WTC11 (cell line): ENCODE measurements at regions not wholly inside any gene's neighbourhood (a gene's known extent, or its start where the extent isn't known, plus 50 kb on each side); places are given as distances from the start of the nearest gene placed in this dataset.

Source experiments
- ATAC-seq: fragments of 200-7000 bp; cut with Tn5 transposase; 2 replicates; pipeline ENCODE4 v1.10.0; 2021; ENCODE audit warnings: mild to moderate bottlenecking, moderate library complexity
- CTCF ChIA-PET: fragments of 300-600 bp; sonication (Branson Sonifier 250); formaldehyde crosslinking; loops from one replicate; lab custom pipeline; 2021; ENCODE audit warnings: antibody characterized with exemption; lab: Charles Lee
- POLR2A ChIA-PET: fragments of 350-600 bp; sonication (Branson Sonifier 250); formaldehyde crosslinking; loops from one replicate; lab custom pipeline; 2021; ENCODE audit warnings: antibody characterized with exemption; lab: Charles Lee
- DNase-seq: peaks from one replicate; pipeline ENCODE4 v3.0.0; 2021; ENCODE audit warnings: low spot score
- H3K27ac Mint-ChIP-seq: 2 replicates; pipeline ENCODE4 v1.8.0; 2021; ENCODE audit warnings: mixed read lengths
- H3K27me3 Mint-ChIP-seq: 2 replicates; pipeline ENCODE4 v1.8.0; 2021; ENCODE audit warnings: low read depth, mild to moderate bottlenecking, moderate library complexity, mixed read lengths
- H3K36me3 Mint-ChIP-seq: 2 replicates; pipeline ENCODE4 v1.8.0; 2021; ENCODE audit warnings: mixed read lengths
- H3K4me1 Mint-ChIP-seq: 2 replicates; pipeline ENCODE4 v1.8.0; 2022; ENCODE audit warnings: mixed read lengths
- H3K4me3 Mint-ChIP-seq: 2 replicates; pipeline ENCODE4 v1.8.0; 2021; ENCODE audit warnings: mild to moderate bottlenecking, moderate library complexity, mixed read lengths
- H3K9me3 Mint-ChIP-seq: 2 replicates; pipeline ENCODE4 v1.8.0; 2021; ENCODE audit warnings: mixed read lengths
- ESRRA ChIP-seq: sonication (generic); formaldehyde crosslinking; IDR thresholded peaks from 2 replicates; pipeline ENCODE4 v1.8.1; 2022; ENCODE audit warnings: mild to moderate bottlenecking, missing genetic modification reagents, borderline replicate concordance
- FOXK1 ChIP-seq: sonication (generic); formaldehyde crosslinking; IDR thresholded peaks from 2 replicates; pipeline ENCODE4 v1.8.0; 2022; ENCODE audit warnings: mild to moderate bottlenecking, moderate library complexity, missing genetic modification reagents
- HMGA2 ChIP-seq: fragments of 250-450 bp; sonication (Bioruptor Pico); IDR thresholded peaks from 2 replicates; pipeline ENCODE4 v1.4.0; 2021; ENCODE audit warnings: mild to moderate bottlenecking, moderate library complexity
- JAZF1 ChIP-seq: fragments of 250-450 bp; sonication (Bioruptor Pico); IDR thresholded peaks from 2 replicates; pipeline ENCODE4 v1.9.0; 2021; ENCODE audit warnings: moderate library complexity, mild to moderate bottlenecking, inconsistent platforms
- NFYB ChIP-seq: sonication (generic); formaldehyde crosslinking; conservative IDR thresholded peaks from 2 replicates; pipeline ENCODE4 v1.8.0; 2022; ENCODE audit warnings: low read depth, missing genetic modification reagents
- NR2C2 ChIP-seq: sonication (generic); formaldehyde crosslinking; IDR thresholded peaks from 2 replicates; pipeline ENCODE4 v1.8.0; 2022; ENCODE audit warnings: mild to moderate bottlenecking, missing genetic modification reagents
- RELA ChIP-seq: sonication (generic); formaldehyde crosslinking; IDR thresholded peaks from 2 replicates; pipeline ENCODE4 v1.8.1; 2022; ENCODE audit warnings: missing genetic modification reagents, mild to moderate bottlenecking, borderline replicate concordance
- SOX15 ChIP-seq: fragments of 250-450 bp; sonication (Bioruptor Pico); IDR thresholded peaks from 2 replicates; pipeline ENCODE4 v1.9.0; 2021; ENCODE audit warnings: mild to moderate bottlenecking
- ZBTB21 ChIP-seq: sonication (generic); formaldehyde crosslinking; IDR thresholded peaks from 2 replicates; pipeline ENCODE4 v1.8.1; 2023; ENCODE audit warnings: mild to moderate bottlenecking, missing genetic modification reagents, borderline replicate concordance
- ZNF263 ChIP-seq: sonication (generic); formaldehyde crosslinking; IDR thresholded peaks from 2 replicates; pipeline ENCODE4 v1.8.1; 2022; ENCODE audit warnings: low read depth, mild to moderate bottlenecking, moderate library complexity, missing genetic modification reagents
- ZNF423 ChIP-seq: fragments of 250-450 bp; sonication (Bioruptor Pico); IDR thresholded peaks from 2 replicates; pipeline ENCODE4 v2.1.2; 2022; ENCODE audit warnings: mild to moderate bottlenecking, moderate library complexity
- TF ChIP-seq, protein P1 (sequence below): fragments of 250-450 bp; sonication (Bioruptor Pico); IDR thresholded peaks from 2 replicates; pipeline ENCODE4 v1.9.0; 2021; ENCODE audit warnings: mild to moderate bottlenecking
- TF ChIP-seq, protein P2 (sequence below): sonication (generic); formaldehyde crosslinking; IDR thresholded peaks from 2 replicates; pipeline ENCODE4 v1.8.0; 2023; ENCODE audit warnings: mild to moderate bottlenecking, missing genetic modification reagents
- TF ChIP-seq, protein P3 (sequence below): fragments of 250-450 bp; sonication (Bioruptor Pico); IDR thresholded peaks from 2 replicates; pipeline ENCODE4 v1.9.0; 2021; ENCODE audit warnings: mild to moderate bottlenecking
- TF ChIP-seq, protein P4 (sequence below): sonication (generic); formaldehyde crosslinking; IDR thresholded peaks from 2 replicates; pipeline ENCODE4 v1.8.1; 2023; ENCODE audit warnings: mild to moderate bottlenecking, missing genetic modification reagents
- TF ChIP-seq, protein P5 (sequence below): sonication (generic); formaldehyde crosslinking; IDR thresholded peaks from 2 replicates; pipeline ENCODE4 v1.8.1; 2023; ENCODE audit warnings: mild to moderate bottlenecking, missing genetic modification reagents, moderate library complexity
- TF ChIP-seq, protein P6 (sequence below): sonication (generic); formaldehyde crosslinking; IDR thresholded peaks from 2 replicates; pipeline ENCODE4 v1.8.0; 2022; ENCODE audit warnings: mild to moderate bottlenecking, missing genetic modification reagents
- TF ChIP-seq, protein P7 (sequence below): sonication (generic); formaldehyde crosslinking; IDR thresholded peaks from 2 replicates; pipeline ENCODE4 v1.8.1; 2023; ENCODE audit warnings: mild to moderate bottlenecking, missing genetic modification reagents, moderate library complexity

DNA sequence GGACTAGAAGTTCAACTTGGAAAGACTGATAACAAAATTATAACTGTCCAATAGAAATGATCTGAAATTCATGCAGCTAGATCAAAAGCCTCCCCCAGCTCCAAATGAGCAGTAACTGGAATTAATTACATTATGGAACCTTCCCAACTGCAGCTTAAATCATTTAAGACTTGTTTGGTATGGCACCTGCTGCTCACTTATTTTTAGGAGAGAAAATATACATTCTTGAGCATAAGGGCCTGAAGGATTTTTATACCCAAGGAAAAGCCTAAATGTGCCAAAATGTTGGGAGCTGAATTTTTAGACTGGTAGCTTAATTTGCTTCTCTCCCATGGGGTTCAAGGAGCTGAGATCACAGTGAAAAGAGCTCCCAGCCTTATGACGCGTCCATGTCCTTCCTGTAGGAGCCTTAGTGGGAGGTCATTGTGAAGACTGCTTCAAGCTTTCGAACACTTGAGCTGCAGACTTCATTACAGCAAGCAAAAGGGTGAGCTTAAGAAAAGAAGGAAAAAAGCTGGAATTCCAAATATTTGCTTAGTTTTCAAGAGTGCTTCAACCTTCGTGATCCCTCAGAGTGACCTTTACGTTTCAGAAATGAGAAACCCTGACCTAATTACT, 276.0 kb downstream of the DMAC1 start:
- Mint-ChIP-seq H3K4me3 (no peak overlapping the region), H3K27me3 (no peaks in the 10 kb centered on the region), H3K4me1 (no peaks in the 10 kb centered on the region)
- CTCF ChIA-PET: no interaction called here
- ATAC-seq: peak; percentile 77
- no peak for TF ChIP-seq ZNF263
- TF ChIP-seq, all 79 proteins: peak for 0
- Mint-ChIP-seq H3K36me3 (no peaks in the 10 kb centered on the region), H3K9me3 (no peaks in the 10 kb centered on the region), H3K27ac (no peak overlapping the region)
- POLR2A ChIA-PET: no interaction called here
- DNase-seq: no peak

DNA sequence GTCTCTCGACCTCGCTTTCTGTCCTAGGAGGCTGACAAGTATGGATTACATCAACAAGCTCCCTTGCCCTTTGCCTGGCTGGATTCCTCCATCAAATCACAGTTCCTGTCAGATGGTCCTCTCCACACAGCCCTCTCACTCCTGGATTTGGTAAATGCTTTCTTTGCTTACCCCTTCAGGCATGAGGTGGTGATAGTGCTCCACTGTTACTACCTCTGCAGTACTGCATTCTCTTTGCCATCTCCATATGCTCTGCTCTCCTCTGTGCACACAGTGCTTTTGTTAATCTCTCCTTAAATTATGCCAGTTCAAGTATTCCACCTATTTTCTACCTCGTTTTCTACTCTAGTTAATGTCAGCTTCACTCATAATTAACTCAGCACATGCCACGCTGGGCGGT, 279.2 kb downstream of the DMAC1 start:
- CTCF ChIA-PET: no interaction called here
- H3K27ac Mint-ChIP-seq: no peak overlapping the region
- H3K27me3 Mint-ChIP-seq: no peaks in the 10 kb centered on the region
- no peak for DNase-seq
- H3K9me3 Mint-ChIP-seq: no peaks in the 10 kb centered on the region
- TF ChIP-seq FOXK1 (CRISPR knock-in tag): no peak
- TF ChIP-seq HMGA2 (CRISPR knock-in tag): no peak
- TF ChIP-seq, protein P1, sequence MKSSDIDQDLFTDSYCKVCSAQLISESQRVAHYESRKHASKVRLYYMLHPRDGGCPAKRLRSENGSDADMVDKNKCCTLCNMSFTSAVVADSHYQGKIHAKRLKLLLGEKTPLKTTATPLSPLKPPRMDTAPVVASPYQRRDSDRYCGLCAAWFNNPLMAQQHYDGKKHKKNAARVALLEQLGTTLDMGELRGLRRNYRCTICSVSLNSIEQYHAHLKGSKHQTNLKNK: no peak
- peak; percentile 46; the same call in 1 of the 2 replicates for ATAC-seq
- H3K4me3 Mint-ChIP-seq: no peak overlapping the region
- no peaks in the 10 kb centered on the region for H3K4me1 Mint-ChIP-seq
- POLR2A ChIA-PET: no interaction called here
- H3K36me3 Mint-ChIP-seq: no peaks in the 10 kb centered on the region

DNA sequence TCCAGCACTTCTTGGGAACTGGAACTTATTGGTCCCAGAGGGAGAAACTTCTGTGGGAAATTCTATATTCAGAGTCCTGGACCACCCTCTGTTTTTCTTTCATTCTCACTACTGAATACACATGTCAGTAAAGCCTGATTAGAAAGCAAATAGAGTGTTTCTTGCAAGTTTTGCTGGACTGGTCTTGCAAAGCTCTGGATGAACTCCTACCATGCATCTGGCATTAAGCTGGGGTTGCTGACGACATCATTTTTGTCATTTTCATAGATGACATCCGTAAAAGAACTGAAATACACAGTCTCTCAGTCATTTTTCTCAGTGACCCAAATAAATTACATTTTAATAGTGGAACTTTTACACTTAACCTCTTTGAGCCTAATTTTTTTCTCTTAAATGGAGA, 283.2 kb downstream of the DMAC1 start:
- ATAC-seq (no peak), DNase-seq (no peak)
- POLR2A ChIA-PET: no interaction called here
- Mint-ChIP-seq H3K9me3 (no peaks in the 10 kb centered on the region), H3K36me3 (no peaks in the 10 kb centered on the region), H3K27ac (no peak overlapping the region), H3K4me3 (no peak overlapping the region), H3K4me1 (no peaks in the 10 kb centered on the region)
- CTCF ChIA-PET: no interaction called here
- TF ChIP-seq ESRRA (CRISPR knock-in tag) (no peak), ZBTB21 (CRISPR knock-in tag) (no peak), ZNF423 (CRISPR knock-in tag) (no peak), SOX15 (CRISPR knock-in tag) (no peak), ZNF263 (no peak), HMGA2 (CRISPR knock-in tag) (no peak), NFYB (CRISPR knock-in tag) (no peak), NR2C2 (no peak), JAZF1 (no peak), RELA (CRISPR knock-in tag) (no peak)
- TF ChIP-seq, protein P2, sequence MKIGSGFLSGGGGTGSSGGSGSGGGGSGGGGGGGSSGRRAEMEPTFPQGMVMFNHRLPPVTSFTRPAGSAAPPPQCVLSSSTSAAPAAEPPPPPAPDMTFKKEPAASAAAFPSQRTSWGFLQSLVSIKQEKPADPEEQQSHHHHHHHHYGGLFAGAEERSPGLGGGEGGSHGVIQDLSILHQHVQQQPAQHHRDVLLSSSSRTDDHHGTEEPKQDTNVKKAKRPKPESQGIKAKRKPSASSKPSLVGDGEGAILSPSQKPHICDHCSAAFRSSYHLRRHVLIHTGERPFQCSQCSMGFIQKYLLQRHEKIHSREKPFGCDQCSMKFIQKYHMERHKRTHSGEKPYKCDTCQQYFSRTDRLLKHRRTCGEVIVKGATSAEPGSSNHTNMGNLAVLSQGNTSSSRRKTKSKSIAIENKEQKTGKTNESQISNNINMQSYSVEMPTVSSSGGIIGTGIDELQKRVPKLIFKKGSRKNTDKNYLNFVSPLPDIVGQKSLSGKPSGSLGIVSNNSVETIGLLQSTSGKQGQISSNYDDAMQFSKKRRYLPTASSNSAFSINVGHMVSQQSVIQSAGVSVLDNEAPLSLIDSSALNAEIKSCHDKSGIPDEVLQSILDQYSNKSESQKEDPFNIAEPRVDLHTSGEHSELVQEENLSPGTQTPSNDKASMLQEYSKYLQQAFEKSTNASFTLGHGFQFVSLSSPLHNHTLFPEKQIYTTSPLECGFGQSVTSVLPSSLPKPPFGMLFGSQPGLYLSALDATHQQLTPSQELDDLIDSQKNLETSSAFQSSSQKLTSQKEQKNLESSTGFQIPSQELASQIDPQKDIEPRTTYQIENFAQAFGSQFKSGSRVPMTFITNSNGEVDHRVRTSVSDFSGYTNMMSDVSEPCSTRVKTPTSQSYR (CRISPR knock-in tag): no peak
- TF ChIP-seq, protein P3, sequence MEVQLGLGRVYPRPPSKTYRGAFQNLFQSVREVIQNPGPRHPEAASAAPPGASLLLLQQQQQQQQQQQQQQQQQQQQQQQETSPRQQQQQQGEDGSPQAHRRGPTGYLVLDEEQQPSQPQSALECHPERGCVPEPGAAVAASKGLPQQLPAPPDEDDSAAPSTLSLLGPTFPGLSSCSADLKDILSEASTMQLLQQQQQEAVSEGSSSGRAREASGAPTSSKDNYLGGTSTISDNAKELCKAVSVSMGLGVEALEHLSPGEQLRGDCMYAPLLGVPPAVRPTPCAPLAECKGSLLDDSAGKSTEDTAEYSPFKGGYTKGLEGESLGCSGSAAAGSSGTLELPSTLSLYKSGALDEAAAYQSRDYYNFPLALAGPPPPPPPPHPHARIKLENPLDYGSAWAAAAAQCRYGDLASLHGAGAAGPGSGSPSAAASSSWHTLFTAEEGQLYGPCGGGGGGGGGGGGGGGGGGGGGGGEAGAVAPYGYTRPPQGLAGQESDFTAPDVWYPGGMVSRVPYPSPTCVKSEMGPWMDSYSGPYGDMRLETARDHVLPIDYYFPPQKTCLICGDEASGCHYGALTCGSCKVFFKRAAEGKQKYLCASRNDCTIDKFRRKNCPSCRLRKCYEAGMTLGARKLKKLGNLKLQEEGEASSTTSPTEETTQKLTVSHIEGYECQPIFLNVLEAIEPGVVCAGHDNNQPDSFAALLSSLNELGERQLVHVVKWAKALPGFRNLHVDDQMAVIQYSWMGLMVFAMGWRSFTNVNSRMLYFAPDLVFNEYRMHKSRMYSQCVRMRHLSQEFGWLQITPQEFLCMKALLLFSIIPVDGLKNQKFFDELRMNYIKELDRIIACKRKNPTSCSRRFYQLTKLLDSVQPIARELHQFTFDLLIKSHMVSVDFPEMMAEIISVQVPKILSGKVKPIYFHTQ (CRISPR knock-in tag): no peak
- TF ChIP-seq, protein P4, sequence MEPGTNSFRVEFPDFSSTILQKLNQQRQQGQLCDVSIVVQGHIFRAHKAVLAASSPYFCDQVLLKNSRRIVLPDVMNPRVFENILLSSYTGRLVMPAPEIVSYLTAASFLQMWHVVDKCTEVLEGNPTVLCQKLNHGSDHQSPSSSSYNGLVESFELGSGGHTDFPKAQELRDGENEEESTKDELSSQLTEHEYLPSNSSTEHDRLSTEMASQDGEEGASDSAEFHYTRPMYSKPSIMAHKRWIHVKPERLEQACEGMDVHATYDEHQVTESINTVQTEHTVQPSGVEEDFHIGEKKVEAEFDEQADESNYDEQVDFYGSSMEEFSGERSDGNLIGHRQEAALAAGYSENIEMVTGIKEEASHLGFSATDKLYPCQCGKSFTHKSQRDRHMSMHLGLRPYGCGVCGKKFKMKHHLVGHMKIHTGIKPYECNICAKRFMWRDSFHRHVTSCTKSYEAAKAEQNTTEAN (CRISPR knock-in tag): no peak
- TF ChIP-seq, protein P1: no peak
- TF ChIP-seq, protein P5, sequence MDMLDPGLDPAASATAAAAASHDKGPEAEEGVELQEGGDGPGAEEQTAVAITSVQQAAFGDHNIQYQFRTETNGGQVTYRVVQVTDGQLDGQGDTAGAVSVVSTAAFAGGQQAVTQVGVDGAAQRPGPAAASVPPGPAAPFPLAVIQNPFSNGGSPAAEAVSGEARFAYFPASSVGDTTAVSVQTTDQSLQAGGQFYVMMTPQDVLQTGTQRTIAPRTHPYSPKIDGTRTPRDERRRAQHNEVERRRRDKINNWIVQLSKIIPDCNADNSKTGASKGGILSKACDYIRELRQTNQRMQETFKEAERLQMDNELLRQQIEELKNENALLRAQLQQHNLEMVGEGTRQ (CRISPR knock-in tag): no peak
- TF ChIP-seq, protein P6, sequence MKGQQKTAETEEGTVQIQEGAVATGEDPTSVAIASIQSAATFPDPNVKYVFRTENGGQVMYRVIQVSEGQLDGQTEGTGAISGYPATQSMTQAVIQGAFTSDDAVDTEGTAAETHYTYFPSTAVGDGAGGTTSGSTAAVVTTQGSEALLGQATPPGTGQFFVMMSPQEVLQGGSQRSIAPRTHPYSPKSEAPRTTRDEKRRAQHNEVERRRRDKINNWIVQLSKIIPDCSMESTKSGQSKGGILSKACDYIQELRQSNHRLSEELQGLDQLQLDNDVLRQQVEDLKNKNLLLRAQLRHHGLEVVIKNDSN (CRISPR knock-in tag): no peak
- TF ChIP-seq, protein P7, sequence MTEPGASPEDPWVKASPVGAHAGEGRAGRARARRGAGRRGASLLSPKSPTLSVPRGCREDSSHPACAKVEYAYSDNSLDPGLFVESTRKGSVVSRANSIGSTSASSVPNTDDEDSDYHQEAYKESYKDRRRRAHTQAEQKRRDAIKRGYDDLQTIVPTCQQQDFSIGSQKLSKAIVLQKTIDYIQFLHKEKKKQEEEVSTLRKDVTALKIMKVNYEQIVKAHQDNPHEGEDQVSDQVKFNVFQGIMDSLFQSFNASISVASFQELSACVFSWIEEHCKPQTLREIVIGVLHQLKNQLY (CRISPR knock-in tag): no peak
- TF ChIP-seq, all 79 proteins: peak for 0
- H3K27me3 Mint-ChIP-seq: no peaks in the 10 kb centered on the region
